Vagina (tissue), 2 donors: ENCODE measurements at regions not wholly inside any gene's neighbourhood (a gene's known extent, or its start where the extent isn't known, plus 50 kb on each side); places are given as distances from the start of the nearest gene placed in this dataset.

ENCODE experiments used
- DNase-seq, 2 donors: peaks; one replicate each; pipeline ENCODE4 v3.0.0-alpha.2; 2017; ENCODE audit errors: extremely low spot score in 2 of 2
- H3K27ac ChIP-seq: fragments of 200-600 bp; sonication (generic); one replicate; pipeline ENCODE4 v1.5.1; 2019
- H3K27me3 ChIP-seq: fragments of 200-600 bp; sonication (generic); one replicate; pipeline ENCODE4 v1.5.1; 2019
- H3K36me3 ChIP-seq, 2 donors: fragments of 200-600 bp; sonication (generic); one replicate each; pipeline ENCODE4 v1.5.1; 2017 to 2019
- H3K4me1 ChIP-seq: fragments of 200-600 bp; sonication (generic); one replicate; pipeline ENCODE4 v1.5.1; 2019
- H3K4me3 ChIP-seq, 2 donors: fragments of 200-600 bp; sonication (generic); 1 replicate in 1 of 2; 2 replicates in 1 of 2; pipeline ENCODE4 v1.5.1; 2016 to 2019
- H3K9me3 ChIP-seq: fragments of 200-600 bp; sonication (generic); one replicate; pipeline ENCODE4 v1.5.1; 2019
- POLR2A ChIP-seq, 2 donors: fragments of 450-650 bp; IDR thresholded peaks; one replicate each; pipeline ENCODE4 v1.6.1; 2017; ENCODE audit warnings: antibody characterized with exemption in 2 of 2, mild to moderate bottlenecking in 2 of 2, moderate library complexity in 2 of 2
- POLR2AphosphoS5 ChIP-seq, 2 donors: sonication (generic); formaldehyde crosslinking; IDR thresholded peaks; one replicate each; pipeline ENCODE4 v1.9.0; 2017; ENCODE audit warnings: antibody characterized with exemption in 2 of 2, mild to moderate bottlenecking in 2 of 2, low read depth in 1 of 2; ENCODE audit not compliant: insufficient read depth in 1 of 2
- intact Hi-C: fragments of 100-400 bp; cut with DNase I; formaldehyde crosslinking; loops from one replicate; pipeline ENCODE4 v1.15.1; 2023
- TF ChIP-seq, protein P1 (sequence below), 3 experiments: fragments of 450-650 bp in 2 of 3; fragments of 200-600 bp in 1 of 3; sonication (generic) in 1 of 3; IDR thresholded peaks; one replicate each; pipeline ENCODE4 v1.5.1; 2017 to 2019; ENCODE audit warnings: antibody characterized with exemption in 3 of 3, mild to moderate bottlenecking in 2 of 3, moderate library complexity in 2 of 3

DNA sequence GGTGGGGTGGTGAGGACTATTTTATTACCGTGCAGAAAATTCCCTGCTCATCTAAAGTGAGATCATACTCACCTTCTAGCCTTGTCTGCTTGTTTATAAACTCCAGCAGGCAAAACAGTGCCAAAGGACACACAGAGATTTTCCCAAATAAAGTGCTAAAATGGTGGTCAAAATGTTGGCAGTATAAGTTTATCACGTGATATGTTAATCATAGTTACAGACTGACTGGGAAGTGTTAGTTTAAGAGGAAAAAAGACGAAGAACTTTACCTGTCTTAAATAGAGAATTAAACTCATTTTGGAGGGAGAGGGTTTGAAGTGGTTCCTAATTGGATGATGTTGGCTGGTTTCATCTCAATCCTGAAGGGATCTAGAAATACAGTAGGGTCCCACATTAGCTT lies 691.7 kb upstream of the FANCL start:
- Histone ChIP-seq H3K4me3 (no peak overlapping the region), H3K36me3 (no peaks in the 10 kb centered on the region), H3K9me3 (no peaks in the 10 kb centered on the region), H3K27ac (no peak overlapping the region), H3K4me1 (no peaks in the 10 kb centered on the region), H3K27me3 (no peaks in the 10 kb centered on the region)
- TF ChIP-seq, protein P1, sequence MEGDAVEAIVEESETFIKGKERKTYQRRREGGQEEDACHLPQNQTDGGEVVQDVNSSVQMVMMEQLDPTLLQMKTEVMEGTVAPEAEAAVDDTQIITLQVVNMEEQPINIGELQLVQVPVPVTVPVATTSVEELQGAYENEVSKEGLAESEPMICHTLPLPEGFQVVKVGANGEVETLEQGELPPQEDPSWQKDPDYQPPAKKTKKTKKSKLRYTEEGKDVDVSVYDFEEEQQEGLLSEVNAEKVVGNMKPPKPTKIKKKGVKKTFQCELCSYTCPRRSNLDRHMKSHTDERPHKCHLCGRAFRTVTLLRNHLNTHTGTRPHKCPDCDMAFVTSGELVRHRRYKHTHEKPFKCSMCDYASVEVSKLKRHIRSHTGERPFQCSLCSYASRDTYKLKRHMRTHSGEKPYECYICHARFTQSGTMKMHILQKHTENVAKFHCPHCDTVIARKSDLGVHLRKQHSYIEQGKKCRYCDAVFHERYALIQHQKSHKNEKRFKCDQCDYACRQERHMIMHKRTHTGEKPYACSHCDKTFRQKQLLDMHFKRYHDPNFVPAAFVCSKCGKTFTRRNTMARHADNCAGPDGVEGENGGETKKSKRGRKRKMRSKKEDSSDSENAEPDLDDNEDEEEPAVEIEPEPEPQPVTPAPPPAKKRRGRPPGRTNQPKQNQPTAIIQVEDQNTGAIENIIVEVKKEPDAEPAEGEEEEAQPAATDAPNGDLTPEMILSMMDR (IDR thresholded peaks at IDR 0.05) = no peak
- TF ChIP-seq POLR2AphosphoS5 (IDR thresholded peaks at IDR 0.05; ENCODE audit: insufficient read depth in 1 of 2, low read depth in 1 of 2) (no peak), POLR2A (IDR thresholded peaks at IDR 0.05) (no peak)
- intact Hi-C loops = no loop called here
- no peak for DNase-seq

DNA sequence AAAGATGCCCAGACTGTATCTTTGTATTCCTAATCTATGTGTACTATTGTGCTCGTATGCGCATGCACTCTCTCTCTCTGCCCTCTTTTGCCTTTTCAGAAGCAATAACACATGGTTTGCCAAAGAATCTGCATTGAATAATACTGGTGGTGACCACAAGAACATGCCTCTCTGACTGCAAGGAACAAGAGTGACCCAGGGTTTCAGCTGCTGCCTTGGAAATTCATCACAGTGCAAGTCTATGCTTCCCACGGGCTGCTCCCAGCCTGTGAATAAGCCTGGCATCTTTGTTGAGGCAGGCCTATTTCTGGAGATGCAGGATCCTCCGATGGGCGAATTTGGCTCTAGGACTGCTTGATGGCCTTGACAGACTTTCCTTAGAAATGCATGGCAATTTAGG lies 689.4 kb upstream of the FANCL start:
- intact Hi-C loops = no loop called here
- TF ChIP-seq POLR2A (IDR thresholded peaks at IDR 0.05) = no peak
- no peak for TF ChIP-seq POLR2AphosphoS5 (IDR thresholded peaks at IDR 0.05; ENCODE audit: insufficient read depth in 1 of 2, low read depth in 1 of 2)
- TF ChIP-seq, protein P1 (IDR thresholded peaks at IDR 0.05) = no peak
- no peaks in the 10 kb centered on the region for H3K36me3 ChIP-seq
- H3K4me3 ChIP-seq = no peak overlapping the region
- H3K27me3 ChIP-seq = no peaks in the 10 kb centered on the region
- DNase-seq = no peak
- no peak overlapping the region for H3K27ac ChIP-seq
- no peaks in the 10 kb centered on the region for H3K4me1 ChIP-seq
- no peaks in the 10 kb centered on the region for H3K9me3 ChIP-seq

DNA sequence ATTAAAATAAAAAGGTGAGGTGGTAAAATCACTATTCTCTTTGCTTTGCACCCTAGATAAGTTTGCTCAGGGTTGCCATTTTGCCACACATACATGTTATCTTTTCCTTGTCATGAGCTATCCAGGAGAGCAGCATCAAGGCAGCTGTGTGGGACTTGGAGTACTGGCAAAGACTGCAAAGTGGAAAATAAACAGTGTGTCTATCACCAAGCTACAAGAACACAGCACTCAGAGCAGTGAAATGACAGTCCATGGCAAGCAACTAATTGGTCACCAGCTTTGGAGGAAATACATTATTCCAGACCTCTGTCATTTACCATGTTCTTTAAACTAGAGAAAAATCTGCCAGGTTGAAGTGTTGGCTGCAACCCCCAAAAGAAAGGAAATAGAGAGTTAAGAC lies 687.8 kb upstream of the FANCL start:
- Histone ChIP-seq H3K27me3 (no peaks in the 10 kb centered on the region), H3K4me1 (no peaks in the 10 kb centered on the region), H3K36me3 (no peaks in the 10 kb centered on the region), H3K4me3 (no peak overlapping the region), H3K27ac (no peak overlapping the region), H3K9me3 (no peaks in the 10 kb centered on the region)
- DNase-seq = no peak
- TF ChIP-seq POLR2AphosphoS5 (IDR thresholded peaks at IDR 0.05; ENCODE audit: insufficient read depth in 1 of 2, low read depth in 1 of 2) (no peak), POLR2A (IDR thresholded peaks at IDR 0.05) (no peak)
- TF ChIP-seq, protein P1 (IDR thresholded peaks at IDR 0.05) = no peak
- intact Hi-C loops = no loop called here

DNA sequence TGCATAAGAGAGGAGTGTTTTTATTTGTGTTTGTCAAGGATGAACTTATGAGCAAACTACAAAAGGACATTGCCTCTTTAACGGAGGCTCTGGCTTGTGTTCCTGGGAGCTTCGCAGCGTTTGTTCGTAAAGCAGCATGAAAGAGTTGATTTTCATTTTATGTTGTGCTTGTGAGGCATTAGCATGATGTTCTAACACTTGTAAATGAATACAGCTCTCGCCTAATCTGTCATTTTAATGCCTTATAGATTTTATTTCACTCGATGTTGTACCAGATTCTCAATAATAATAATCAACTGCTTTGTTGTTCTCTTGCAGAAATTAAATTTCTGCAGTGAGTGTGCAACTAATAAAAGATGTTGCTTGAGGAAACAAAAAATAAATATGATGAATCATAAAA lies 687.3 kb upstream of the FANCL start:
- H3K9me3 ChIP-seq = no peaks in the 10 kb centered on the region

DNA sequence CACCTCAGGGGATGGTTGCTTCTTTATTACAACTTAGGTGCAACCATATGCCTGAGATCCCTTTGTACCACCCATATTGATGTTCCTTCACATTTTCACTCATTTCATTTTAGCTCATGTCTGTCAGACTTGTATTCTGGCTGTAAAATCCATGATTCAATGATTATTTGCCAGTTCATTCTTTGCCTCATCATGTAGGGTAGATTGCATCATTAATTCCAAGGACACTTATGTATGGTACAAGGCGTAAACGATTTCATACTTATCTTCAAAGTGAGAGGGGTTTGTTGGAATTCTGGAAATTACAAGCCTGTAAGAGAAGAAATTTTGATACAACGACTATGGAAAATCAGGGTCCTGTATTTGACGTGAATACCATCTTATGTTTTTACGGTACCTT lies 685.0 kb upstream of the FANCL start:
- no peaks in the 10 kb centered on the region for H3K9me3 ChIP-seq
- intact Hi-C loops = no loop called here
- TF ChIP-seq POLR2A (IDR thresholded peaks at IDR 0.05) (no peak), POLR2AphosphoS5 (IDR thresholded peaks at IDR 0.05; ENCODE audit: insufficient read depth in 1 of 2, low read depth in 1 of 2) (no peak)
- TF ChIP-seq, protein P1 (IDR thresholded peaks at IDR 0.05) = no peak
- DNase-seq = no peak
- no peak overlapping the region for H3K4me3 ChIP-seq
- no peaks in the 10 kb centered on the region for H3K27me3 ChIP-seq
- no peak overlapping the region for H3K27ac ChIP-seq
- no peaks in the 10 kb centered on the region for H3K4me1 ChIP-seq
- H3K36me3 ChIP-seq = no peaks in the 10 kb centered on the region

More for the DNA sequence above, 687.3 kb upstream of the FANCL start:
- intact Hi-C loops = no loop called here
- no peak for DNase-seq
- no peaks in the 10 kb centered on the region for H3K27me3 ChIP-seq
- no peak overlapping the region for H3K4me3 ChIP-seq
- H3K36me3 ChIP-seq = no peaks in the 10 kb centered on the region
- H3K4me1 ChIP-seq = no peaks in the 10 kb centered on the region
- TF ChIP-seq POLR2AphosphoS5 (IDR thresholded peaks at IDR 0.05; ENCODE audit: insufficient read depth in 1 of 2, low read depth in 1 of 2) = no peak
- TF ChIP-seq, protein P1 (IDR thresholded peaks at IDR 0.05) = no peak
- no peak for TF ChIP-seq POLR2A (IDR thresholded peaks at IDR 0.05)
- no peak overlapping the region for H3K27ac ChIP-seq
